SK-N-SH (cell line): ENCODE measurements at regions not wholly inside any gene's neighbourhood (a gene's known extent, or its start where the extent isn't known, plus 50 kb on each side); places are given as distances from the start of the nearest gene placed in this dataset.

Source experiments
- CTCF ChIP-seq: fragments of 200-600 bp; sonication (generic); IDR thresholded peaks from 2 replicates; pipeline ENCODE4 v1.6.1; 2017; ENCODE audit warnings: antibody characterized with exemption, mild to moderate bottlenecking, moderate library complexity
- EP300 ChIP-seq, 2 experiments: IDR thresholded peaks; 2 replicates each; pipeline versions ENCODE4 v1.4.0 to v1.6.1; 2012; ENCODE audit warnings: borderline replicate concordance in 1 of 2, low read depth in 1 of 2, low read length in 1 of 2
- GATA2 ChIP-seq: sonication (generic); formaldehyde crosslinking; IDR thresholded peaks from 2 replicates; pipeline ENCODE4 v1.5.0; 2020; ENCODE audit warnings: mild to moderate bottlenecking, missing genetic modification reagents
- MAX ChIP-seq: IDR thresholded peaks from 2 replicates; pipeline ENCODE4 v1.4.0; 2012; ENCODE audit warnings: low read depth
- MXI1 ChIP-seq: IDR thresholded peaks from 2 replicates; pipeline ENCODE4 v1.6.1; 2012; ENCODE audit warnings: mild to moderate bottlenecking, low read depth, low read length, improper control_type of control experiment
- PBX3 ChIP-seq: IDR thresholded peaks from 2 replicates; pipeline ENCODE4; 2012
- POLR2AphosphoS5 ChIP-seq: IDR thresholded peaks from 2 replicates; pipeline ENCODE4 v1.6.1; 2012; ENCODE audit warnings: low read depth, low read length
- RCOR1 ChIP-seq: fragments of 150-350 bp; IDR thresholded peaks from 2 replicates; pipeline ENCODE4 v1.6.1; 2017; ENCODE audit warnings: antibody characterized with exemption, low read length
- REST ChIP-seq: IDR thresholded peaks from 2 replicates; pipeline ENCODE4 v1.6.1; 2012; ENCODE audit warnings: mild to moderate bottlenecking, low read depth, low read length, moderate library complexity
- SIN3A ChIP-seq: IDR thresholded peaks from 2 replicates; pipeline ENCODE4 v1.6.1; 2012; ENCODE audit warnings: low read depth, mild to moderate bottlenecking, low read length, moderate library complexity, borderline replicate concordance
- TCF12 ChIP-seq: IDR thresholded peaks from 2 replicates; pipeline ENCODE4 v1.4.0; 2012
- YY1 ChIP-seq: IDR thresholded peaks from 2 replicates; pipeline ENCODE4 v1.4.0; 2012; ENCODE audit warnings: low read depth, mild to moderate bottlenecking
- ZBTB33 ChIP-seq: IDR thresholded peaks from 2 replicates; pipeline ENCODE4 v1.4.0; 2012; ENCODE audit warnings: low read depth, borderline replicate concordance

- TF ChIP-seq CTCF: no peak
- TF ChIP-seq EP300 (IDR thresholded peaks at IDR 0.05; ENCODE audit: borderline replicate concordance in 1 of 2, low read depth in 1 of 2, low read length in 1 of 2): no peak
- TF ChIP-seq MAX: no peak
- TF ChIP-seq POLR2AphosphoS5: no peak
- TF ChIP-seq SIN3A: no peak
- no peak for TF ChIP-seq RCOR1
- TF ChIP-seq ZBTB33: no peak
- TF ChIP-seq YY1: no peak
- TF ChIP-seq GATA2 (CRISPR knock-in tag): no peak
- TF ChIP-seq REST: no peak
- no peak for TF ChIP-seq TCF12
- no peak for TF ChIP-seq PBX3
- TF ChIP-seq MXI1: no peak
These were observed 280.6 kb downstream of the ZNF536 start for GRCh38 chr19:30652751-30653150.
